ENCODE measurements at regions not wholly inside any gene's neighbourhood (a gene's known extent, or its start where the extent isn't known, plus 50 kb on each side); places are given as distances from the start of the nearest gene placed in this dataset.

GRCh38 chr6:66717801-66718200, 1010.8 kb upstream of the EYS start:
- intact Hi-C loops (cut with micrococcal nuclease) = no loop called here
- H4K20me1 ChIP-seq (ENCODE audit: low read length) = no peaks in the 10 kb centered on the region
- H3K4me3 ChIP-seq (ENCODE audit: low read length) = no peak overlapping the region
- no peaks in the 10 kb centered on the region for H3K27me3 ChIP-seq (ENCODE audit: low read length)
- no peaks in the 10 kb centered on the region for H3K36me3 ChIP-seq (ENCODE audit: low read depth, low read length)
- no TSS peak for BruUV-seq (replicated peaks)
- TF ChIP-seq EZH2phosphoT487 (IDR thresholded peaks at IDR 0.05; ENCODE audit: borderline replicate concordance, low read length) (no peak), EZH2 (IDR thresholded peaks at IDR 0.05; ENCODE audit: low read length, unreplicated experiment) (no peak)
- TF ChIP-seq, protein P1, sequence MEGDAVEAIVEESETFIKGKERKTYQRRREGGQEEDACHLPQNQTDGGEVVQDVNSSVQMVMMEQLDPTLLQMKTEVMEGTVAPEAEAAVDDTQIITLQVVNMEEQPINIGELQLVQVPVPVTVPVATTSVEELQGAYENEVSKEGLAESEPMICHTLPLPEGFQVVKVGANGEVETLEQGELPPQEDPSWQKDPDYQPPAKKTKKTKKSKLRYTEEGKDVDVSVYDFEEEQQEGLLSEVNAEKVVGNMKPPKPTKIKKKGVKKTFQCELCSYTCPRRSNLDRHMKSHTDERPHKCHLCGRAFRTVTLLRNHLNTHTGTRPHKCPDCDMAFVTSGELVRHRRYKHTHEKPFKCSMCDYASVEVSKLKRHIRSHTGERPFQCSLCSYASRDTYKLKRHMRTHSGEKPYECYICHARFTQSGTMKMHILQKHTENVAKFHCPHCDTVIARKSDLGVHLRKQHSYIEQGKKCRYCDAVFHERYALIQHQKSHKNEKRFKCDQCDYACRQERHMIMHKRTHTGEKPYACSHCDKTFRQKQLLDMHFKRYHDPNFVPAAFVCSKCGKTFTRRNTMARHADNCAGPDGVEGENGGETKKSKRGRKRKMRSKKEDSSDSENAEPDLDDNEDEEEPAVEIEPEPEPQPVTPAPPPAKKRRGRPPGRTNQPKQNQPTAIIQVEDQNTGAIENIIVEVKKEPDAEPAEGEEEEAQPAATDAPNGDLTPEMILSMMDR (conservative IDR thresholded peaks at IDR 0.05; ENCODE audit: low read depth, low read length) = no peak
- no peaks in the 10 kb centered on the region for H3K4me1 ChIP-seq (ENCODE audit: insufficient read depth, low read length)
- DNase-seq (no peak), ATAC-seq (no peak)
- H3K9me3 ChIP-seq (ENCODE audit: low read length) = no peaks in the 10 kb centered on the region
- H3K9me2 ChIP-seq (replicated peaks; ENCODE audit: low read length) = no peaks in the 10 kb centered on the region
- H3K4me2 ChIP-seq (ENCODE audit: low read length) = no peak overlapping the region
- H3F3A ChIP-seq (ENCODE audit: low read length, unreplicated experiment) = no peaks in the 10 kb centered on the region
- no peak overlapping the region for H2AFZ ChIP-seq (ENCODE audit: low read length)
- ChIA-PET CTCF (no interaction called here), POLR2A (ENCODE audit: unreplicated experiment) (no interaction called here)
- H3K27ac ChIP-seq (ENCODE audit: low read length) = no peak overlapping the region
- no peaks in the 10 kb centered on the region for H3K79me2 ChIP-seq (ENCODE audit: low read length)
- no peak overlapping the region for H3K9ac ChIP-seq (ENCODE audit: low read length)

DNA sequence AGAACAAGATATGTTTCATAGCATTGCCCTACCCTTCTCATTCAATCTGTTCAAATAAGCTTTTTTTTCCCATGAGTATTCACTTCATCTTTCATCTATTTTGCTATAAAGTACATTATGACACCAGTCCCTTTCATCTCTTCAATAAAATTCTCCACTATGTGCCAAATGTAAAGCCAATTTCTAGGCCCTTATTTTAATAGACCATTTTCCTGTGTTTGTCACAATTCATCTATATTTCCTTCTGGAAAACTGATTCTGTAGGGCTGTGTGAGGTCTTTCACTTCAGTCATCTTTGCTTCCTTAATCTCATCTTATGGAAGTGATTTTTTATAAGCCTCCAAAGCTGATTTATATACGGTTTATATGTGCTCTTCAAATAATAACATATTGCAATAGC, 992.4 kb upstream of the EYS start:
- Histone ChIP-seq H3K79me2 (ENCODE audit: low read length) (no peaks in the 10 kb centered on the region), H3K4me3 (ENCODE audit: low read length) (no peak overlapping the region), H2AFZ (ENCODE audit: low read length) (no peak overlapping the region), H3K4me2 (ENCODE audit: low read length) (no peak overlapping the region), H3K9me2 (replicated peaks; ENCODE audit: low read length) (no peaks in the 10 kb centered on the region), H4K20me1 (ENCODE audit: low read length) (no peaks in the 10 kb centered on the region), H3K27me3 (ENCODE audit: low read length) (no peaks in the 10 kb centered on the region), H3K36me3 (ENCODE audit: low read depth, low read length) (no peaks in the 10 kb centered on the region), H3K9me3 (ENCODE audit: low read length) (no peaks in the 10 kb centered on the region), H3F3A (ENCODE audit: low read length, unreplicated experiment) (no peaks in the 10 kb centered on the region), H3K4me1 (ENCODE audit: insufficient read depth, low read length) (no peaks in the 10 kb centered on the region), H3K9ac (ENCODE audit: low read length) (no peak overlapping the region), H3K27ac (ENCODE audit: low read length) (no peak overlapping the region)
- ATAC-seq (no peak), DNase-seq (no peak)
- POLR2A ChIA-PET (ENCODE audit: unreplicated experiment) = no interaction called here
- BruUV-seq (replicated peaks) = no TSS peak
- TF ChIP-seq EZH2 (IDR thresholded peaks at IDR 0.05; ENCODE audit: low read length, unreplicated experiment) = no peak
- no peak for TF ChIP-seq EZH2phosphoT487 (IDR thresholded peaks at IDR 0.05; ENCODE audit: borderline replicate concordance, low read length)
- TF ChIP-seq, protein P1 (conservative IDR thresholded peaks at IDR 0.05; ENCODE audit: low read depth, low read length) = no peak
- intact Hi-C loops (cut with micrococcal nuclease) = no loop called here
- CTCF ChIA-PET = no interaction called here

DNA sequence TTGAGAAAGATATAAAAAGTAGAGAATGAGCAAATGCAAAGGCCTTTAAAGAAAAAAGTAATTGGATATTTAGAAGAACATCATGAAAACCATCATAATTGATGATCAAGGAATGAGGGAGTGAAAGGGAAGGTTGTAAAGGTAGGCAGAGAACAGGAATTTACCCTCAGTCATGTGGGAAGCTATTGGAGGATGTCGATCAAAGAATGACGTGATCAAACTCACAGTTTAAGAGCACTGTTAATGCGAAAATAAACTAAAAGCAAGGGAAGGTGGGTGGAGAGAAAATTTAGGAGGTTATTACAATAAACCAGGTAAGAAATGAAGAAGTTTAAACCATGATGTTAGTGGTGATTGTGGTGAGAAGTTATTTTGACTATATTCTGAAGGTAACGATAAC, 982.6 kb upstream of the EYS start:
- no peak overlapping the region for H3K9ac ChIP-seq (ENCODE audit: low read length)
- no peaks in the 10 kb centered on the region for H3K36me3 ChIP-seq (ENCODE audit: low read depth, low read length)
- ATAC-seq = no peak
- no peak overlapping the region for H2AFZ ChIP-seq (ENCODE audit: low read length)
- TF ChIP-seq, protein P1 (conservative IDR thresholded peaks at IDR 0.05; ENCODE audit: low read depth, low read length) = no peak
- TF ChIP-seq EZH2 (IDR thresholded peaks at IDR 0.05; ENCODE audit: low read length, unreplicated experiment) (no peak), EZH2phosphoT487 (IDR thresholded peaks at IDR 0.05; ENCODE audit: borderline replicate concordance, low read length) (no peak)
- ChIA-PET POLR2A (ENCODE audit: unreplicated experiment) (no interaction called here), CTCF (no interaction called here)
- no peaks in the 10 kb centered on the region for H3K79me2 ChIP-seq (ENCODE audit: low read length)
- no peaks in the 10 kb centered on the region for H3K9me2 ChIP-seq (replicated peaks; ENCODE audit: low read length)
- no peaks in the 10 kb centered on the region for H3K9me3 ChIP-seq (ENCODE audit: low read length)
- no peaks in the 10 kb centered on the region for H3F3A ChIP-seq (ENCODE audit: low read length, unreplicated experiment)
- H4K20me1 ChIP-seq (ENCODE audit: low read length) = no peaks in the 10 kb centered on the region
- intact Hi-C loops (cut with micrococcal nuclease) = no loop called here
- DNase-seq = no peak
- no peak overlapping the region for H3K4me3 ChIP-seq (ENCODE audit: low read length)
- no peaks in the 10 kb centered on the region for H3K27me3 ChIP-seq (ENCODE audit: low read length)
- no peak overlapping the region for H3K27ac ChIP-seq (ENCODE audit: low read length)
- H3K4me2 ChIP-seq (ENCODE audit: low read length) = no peak overlapping the region
- H3K4me1 ChIP-seq (ENCODE audit: insufficient read depth, low read length) = no peaks in the 10 kb centered on the region
- no TSS peak for BruUV-seq (replicated peaks)
